MG63 (cell line): ENCODE measurements at regions not wholly inside any gene's neighbourhood (a gene's known extent, or its start where the extent isn't known, plus 50 kb on each side); places are given as distances from the start of the nearest gene placed in this dataset.

ENCODE experiments used
- DNase-seq: peaks from one replicate; pipeline ENCODE4 v3.0.0-alpha.2; 2020
- H3K27me3 ChIP-seq: fragments of 250-450 bp; sonication (Bioruptor Pico); 2 replicates; pipeline ENCODE4 v1.5.1; 2020; ENCODE audit warnings: mild to moderate bottlenecking, moderate library complexity
- H3K36me3 ChIP-seq: fragments of 250-450 bp; sonication (Bioruptor Pico); 2 replicates; pipeline ENCODE4 v1.5.1; 2020; ENCODE audit warnings: mild to moderate bottlenecking, moderate library complexity
- H3K4me3 ChIP-seq: fragments of 250-450 bp; sonication (Bioruptor Pico); 2 replicates; pipeline ENCODE4 v1.5.1; 2020; ENCODE audit warnings: mild to moderate bottlenecking, moderate library complexity
- H3K9me3 ChIP-seq: fragments of 250-450 bp; sonication (Bioruptor Pico); 2 replicates; pipeline ENCODE4 v1.5.1; 2020; ENCODE audit warnings: mild to moderate bottlenecking, moderate library complexity

DNA sequence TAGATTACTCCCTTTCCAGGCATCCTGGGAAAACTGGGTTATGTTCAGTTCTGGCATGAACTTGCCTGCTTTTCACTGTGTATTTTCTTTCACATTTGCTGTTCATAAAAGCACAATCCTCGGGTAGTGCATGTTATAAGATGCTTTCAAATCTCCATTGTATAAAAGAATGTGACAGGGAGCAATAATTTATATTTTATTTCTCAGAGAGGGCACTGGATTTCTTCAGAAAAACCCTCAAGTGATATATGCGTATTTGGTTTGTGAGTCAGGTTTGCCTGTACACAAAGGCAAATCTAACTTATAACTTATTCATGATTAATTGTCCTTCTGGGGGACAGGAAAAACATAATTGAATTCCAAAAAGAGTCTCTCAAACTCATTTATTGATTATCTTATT lies 440.7 kb upstream of the MMADHC start:
- no peaks in the 10 kb centered on the region for H3K36me3 ChIP-seq

DNA sequence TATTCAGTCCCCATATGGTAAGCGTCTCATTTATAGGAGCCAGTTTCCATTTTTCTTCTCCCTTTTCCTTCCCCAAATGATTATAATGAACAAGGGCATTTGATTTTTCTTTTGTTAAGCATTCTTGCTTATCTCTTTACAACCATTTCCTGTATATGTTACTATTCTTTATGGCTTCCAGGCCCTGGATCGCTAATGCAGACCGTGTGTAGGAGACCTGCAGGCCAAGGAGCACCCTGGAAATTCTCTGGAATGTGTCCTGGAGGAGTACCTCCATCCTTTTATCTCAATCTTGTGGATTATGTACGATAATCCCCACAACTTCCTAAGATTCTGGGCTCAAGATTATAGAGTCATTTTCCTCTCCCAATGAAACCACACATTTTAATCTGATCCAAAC lies 439.6 kb upstream of the MMADHC start:
- no peak overlapping the region for H3K4me3 ChIP-seq
- no peaks in the 10 kb centered on the region for H3K36me3 ChIP-seq
- no peak for DNase-seq
- H3K27me3 ChIP-seq: no peaks in the 10 kb centered on the region
- no peaks in the 10 kb centered on the region for H3K9me3 ChIP-seq

More for the DNA sequence above, 440.7 kb upstream of the MMADHC start:
- H3K4me3 ChIP-seq: no peak overlapping the region
- H3K27me3 ChIP-seq: no peaks in the 10 kb centered on the region
- DNase-seq: no peak
- H3K9me3 ChIP-seq: no peaks in the 10 kb centered on the region

DNA sequence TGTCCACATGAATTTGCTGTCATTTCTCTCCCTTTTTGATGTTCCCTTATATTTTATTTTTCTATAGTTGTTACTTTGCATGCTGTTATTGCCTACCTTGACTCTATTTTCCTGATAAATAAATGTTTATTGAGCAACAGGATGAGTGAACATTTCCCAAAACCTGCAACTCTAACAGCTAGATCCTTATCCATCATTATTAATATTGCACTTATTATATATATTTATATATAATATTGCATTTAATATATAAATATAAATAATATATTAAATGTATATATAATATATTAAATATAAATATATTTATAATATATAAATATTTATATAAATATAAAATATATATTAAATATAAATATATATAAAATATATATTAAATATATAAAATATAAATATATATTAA lies 436.1 kb upstream of the MMADHC start:
- Histone ChIP-seq H3K27me3 (no peaks in the 10 kb centered on the region), H3K36me3 (no peaks in the 10 kb centered on the region), H3K9me3 (no peaks in the 10 kb centered on the region), H3K4me3 (no peak overlapping the region)
- no peak for DNase-seq

DNA sequence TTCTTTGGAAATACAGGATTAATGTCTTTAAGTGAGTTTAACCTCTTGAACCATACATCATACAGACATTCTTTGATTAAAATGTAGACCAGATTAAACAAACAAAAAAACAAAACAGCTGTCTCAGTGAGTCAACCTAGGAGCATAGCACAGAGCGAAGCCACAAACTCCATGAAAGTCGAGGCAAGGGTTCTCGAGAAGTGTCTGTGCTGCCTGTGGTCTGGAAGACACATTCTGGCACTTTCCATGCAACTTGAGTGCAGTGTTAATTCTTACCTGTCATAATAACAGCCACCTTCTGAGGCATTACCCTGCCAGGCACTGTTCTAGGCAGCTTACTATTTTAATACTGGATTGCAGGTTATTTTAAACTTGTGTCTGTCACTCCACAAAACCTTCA lies 435.5 kb upstream of the MMADHC start:
- Histone ChIP-seq H3K36me3 (no peaks in the 10 kb centered on the region), H3K4me3 (no peak overlapping the region), H3K27me3 (no peaks in the 10 kb centered on the region), H3K9me3 (no peaks in the 10 kb centered on the region)
- no peak for DNase-seq

DNA sequence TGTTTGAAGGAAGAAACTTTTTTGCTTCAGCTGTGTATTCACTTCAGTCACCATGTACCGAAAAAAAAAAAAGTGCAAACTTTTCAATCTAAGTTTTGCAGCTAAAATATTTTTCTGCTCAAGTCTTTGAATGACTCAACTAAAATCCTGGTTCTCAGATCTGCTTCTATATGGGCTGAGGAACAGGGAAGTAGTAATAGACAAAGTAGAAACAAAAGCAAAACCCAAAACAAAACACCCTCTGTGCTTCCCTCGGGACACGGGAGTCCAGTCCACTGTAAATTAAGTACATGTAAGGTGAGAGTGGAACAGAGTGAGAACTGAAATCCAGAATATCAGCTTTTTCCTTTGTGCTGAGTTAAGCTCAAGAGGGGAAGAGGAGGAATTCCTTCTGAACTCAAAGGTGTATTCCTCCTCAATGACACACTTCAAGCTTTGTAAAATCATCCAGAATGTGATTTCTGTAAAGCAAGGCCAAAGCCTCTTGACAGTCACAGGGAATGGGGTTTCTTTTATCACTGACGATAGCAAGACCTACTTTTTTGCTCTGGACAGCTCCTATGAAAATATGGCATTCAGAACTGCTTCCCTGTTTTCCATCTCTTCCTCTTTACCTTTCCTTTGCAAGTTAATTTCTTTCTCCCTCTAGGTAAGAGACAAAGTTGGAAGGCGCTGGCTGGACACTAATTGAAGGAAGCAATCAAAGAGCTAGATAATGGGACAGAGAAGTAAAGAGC lies 433.5 kb upstream of the MMADHC start:
- Histone ChIP-seq H3K9me3 (no peaks in the 10 kb centered on the region), H3K4me3 (no peak overlapping the region), H3K36me3 (no peaks in the 10 kb centered on the region), H3K27me3 (no peaks in the 10 kb centered on the region)
- DNase-seq: no peak

DNA sequence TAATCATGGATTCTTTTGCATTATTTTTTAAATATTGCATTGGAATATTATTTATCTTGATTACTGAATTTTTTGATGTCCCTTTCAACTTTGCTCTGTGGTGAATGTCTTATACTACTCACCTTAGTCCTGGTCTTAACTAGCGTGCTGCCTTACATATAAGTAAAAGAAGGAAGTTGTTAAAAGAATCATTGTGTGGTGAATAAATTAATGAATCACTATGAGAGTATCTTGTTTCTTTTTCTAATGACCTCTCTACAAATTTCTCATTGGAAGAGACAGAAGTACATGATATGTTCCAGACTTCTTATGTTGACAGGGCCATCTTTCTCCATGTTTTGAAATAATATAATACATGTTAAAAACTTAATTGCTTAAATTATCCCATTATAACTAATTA lies 432.6 kb upstream of the MMADHC start:
- no peaks in the 10 kb centered on the region for H3K36me3 ChIP-seq
- no peaks in the 10 kb centered on the region for H3K27me3 ChIP-seq
- no peak overlapping the region for H3K4me3 ChIP-seq
- no peaks in the 10 kb centered on the region for H3K9me3 ChIP-seq
- DNase-seq: no peak

DNA sequence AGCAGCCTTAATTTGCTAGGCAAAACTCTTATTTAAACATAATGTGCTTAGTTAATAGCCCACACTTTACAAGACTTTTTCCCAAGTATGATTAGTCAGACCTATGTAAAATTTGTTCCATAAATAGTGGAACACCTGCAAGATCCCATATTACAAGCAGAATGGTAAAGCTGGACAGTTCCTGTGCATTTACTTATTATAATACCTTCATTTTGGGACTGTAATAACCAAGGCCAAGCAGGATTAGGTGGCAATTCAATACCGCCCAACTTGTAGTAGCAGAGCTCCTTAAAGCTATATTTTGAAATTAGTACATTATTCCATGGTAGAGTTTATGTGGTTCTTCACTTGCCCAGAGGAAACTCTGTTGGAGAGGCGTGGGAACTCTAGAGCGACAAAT lies 431.5 kb upstream of the MMADHC start:
- DNase-seq: no peak
- H3K9me3 ChIP-seq: no peaks in the 10 kb centered on the region
- H3K27me3 ChIP-seq: no peaks in the 10 kb centered on the region
- H3K4me3 ChIP-seq: no peak overlapping the region
- H3K36me3 ChIP-seq: no peaks in the 10 kb centered on the region

DNA sequence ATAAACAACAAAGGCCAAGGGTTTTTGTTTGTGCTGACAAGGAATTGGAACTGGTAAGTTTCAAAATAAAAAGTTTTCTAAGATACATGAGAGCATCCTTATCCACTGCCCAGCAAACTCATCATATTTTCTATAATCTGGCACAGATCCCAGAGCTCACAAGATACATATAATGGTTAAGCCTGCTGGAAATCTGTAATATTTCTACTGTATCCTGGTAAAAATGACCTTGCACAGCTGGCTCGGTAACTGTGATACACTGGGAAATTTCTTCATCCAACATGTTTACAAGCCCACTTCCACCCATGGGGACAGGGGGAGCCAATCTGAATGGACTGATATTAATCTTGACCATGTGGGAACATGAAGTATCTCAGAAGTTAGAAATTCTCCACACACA lies 425.4 kb upstream of the MMADHC start:
- no peak for DNase-seq
- H3K9me3 ChIP-seq: no peaks in the 10 kb centered on the region
- no peak overlapping the region for H3K4me3 ChIP-seq
- H3K36me3 ChIP-seq: no peaks in the 10 kb centered on the region
- no peaks in the 10 kb centered on the region for H3K27me3 ChIP-seq

DNA sequence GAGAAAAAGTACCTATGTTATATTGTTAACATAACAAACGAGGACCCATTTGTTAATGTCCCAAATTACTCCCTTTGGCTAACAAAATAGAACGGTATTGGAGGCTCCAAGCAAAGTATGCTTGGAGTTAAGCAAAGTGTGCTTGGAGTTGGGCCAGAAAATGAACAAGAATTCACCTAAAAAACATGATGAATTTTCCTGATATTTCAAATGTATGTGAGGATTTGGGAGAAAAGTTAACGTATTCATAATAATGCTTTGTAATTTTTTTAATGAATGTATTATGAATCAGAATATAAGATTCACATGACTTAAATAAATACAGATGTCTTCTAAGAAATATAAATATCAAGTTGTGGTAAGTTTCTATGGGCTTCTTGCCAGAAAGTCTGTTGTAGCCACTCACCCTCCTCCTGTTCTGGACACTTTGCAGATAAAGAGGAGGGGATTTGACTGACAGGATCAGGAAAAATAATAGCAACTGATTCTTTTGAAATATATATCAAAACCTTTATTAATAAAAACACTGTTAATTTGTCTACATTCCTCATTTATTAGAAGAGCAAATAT lies 423.7 kb upstream of the MMADHC start:
- no peaks in the 10 kb centered on the region for H3K27me3 ChIP-seq
- no peaks in the 10 kb centered on the region for H3K36me3 ChIP-seq
- no peak for DNase-seq
- H3K9me3 ChIP-seq: no peaks in the 10 kb centered on the region
- no peak overlapping the region for H3K4me3 ChIP-seq

DNA sequence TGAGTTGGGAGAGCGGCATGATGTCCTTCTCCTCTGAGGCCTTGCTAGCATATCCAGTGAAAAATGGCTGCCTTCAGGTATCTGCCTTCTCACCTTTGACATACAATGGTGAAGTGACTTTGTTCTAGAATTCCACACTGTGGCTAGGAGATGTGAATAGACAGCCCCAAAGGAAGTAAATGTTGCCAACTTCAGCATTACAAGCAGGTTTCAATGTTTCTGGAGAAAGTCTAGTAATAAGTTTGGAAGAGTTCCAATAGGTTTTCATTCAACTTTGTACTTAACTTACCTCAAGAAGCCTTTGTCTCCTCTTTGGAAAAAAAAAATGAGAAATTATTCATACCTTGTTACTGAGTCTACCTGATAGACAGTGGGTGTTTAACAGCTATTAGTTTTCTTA lies 421.3 kb upstream of the MMADHC start:
- H3K27me3 ChIP-seq: no peaks in the 10 kb centered on the region
- DNase-seq: no peak
- no peaks in the 10 kb centered on the region for H3K36me3 ChIP-seq
- no peak overlapping the region for H3K4me3 ChIP-seq
- H3K9me3 ChIP-seq: no peaks in the 10 kb centered on the region

DNA sequence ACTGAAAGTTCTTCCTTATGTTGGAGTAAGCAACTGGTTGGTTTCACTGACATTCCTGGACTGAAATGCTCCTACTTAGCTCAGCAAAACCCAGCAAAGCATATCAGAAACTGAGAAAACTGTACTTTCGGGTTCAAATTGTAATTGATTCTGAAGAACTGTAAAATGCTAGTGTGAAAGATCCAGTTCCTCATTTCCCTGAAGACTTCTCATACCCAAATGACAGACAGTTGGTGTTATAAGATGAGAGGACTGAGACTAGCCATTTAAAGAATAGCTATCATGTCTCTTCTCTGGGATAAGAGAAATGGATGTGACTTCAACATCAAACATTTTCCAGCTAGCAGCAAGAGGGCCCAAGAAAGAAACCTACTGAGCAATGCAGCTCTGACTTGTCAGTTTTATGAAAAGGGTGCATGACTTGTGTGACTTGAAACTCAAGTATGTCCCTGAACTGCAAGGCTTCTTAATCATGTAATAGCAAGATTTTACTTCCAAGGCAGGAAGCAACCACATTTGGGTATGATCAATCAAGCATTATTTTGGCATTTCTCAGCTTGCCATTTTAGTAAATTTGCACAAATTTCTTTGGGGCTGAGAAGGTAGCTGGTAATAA lies 420.3 kb upstream of the MMADHC start:
- DNase-seq: no peak
- no peaks in the 10 kb centered on the region for H3K27me3 ChIP-seq
- H3K9me3 ChIP-seq: no peaks in the 10 kb centered on the region
- no peaks in the 10 kb centered on the region for H3K36me3 ChIP-seq
- no peak overlapping the region for H3K4me3 ChIP-seq

DNA sequence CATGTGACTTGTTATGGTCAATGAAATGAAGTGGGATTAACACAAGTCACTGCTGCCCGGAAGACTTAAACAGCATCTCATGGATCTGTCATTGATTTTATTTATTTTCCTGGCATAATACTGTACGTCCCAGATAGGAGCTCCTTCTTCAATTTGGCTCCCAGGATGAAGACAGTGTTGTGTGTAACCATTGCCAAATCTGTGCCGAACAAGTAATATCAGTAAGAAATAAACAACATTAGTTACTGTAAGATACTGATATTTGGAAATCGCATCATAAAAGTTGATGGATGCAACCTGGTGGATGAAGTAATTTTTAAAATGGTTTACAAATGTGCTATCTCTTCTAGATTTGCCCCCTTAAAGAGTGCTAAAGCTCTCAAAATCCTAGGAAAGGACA lies 419.0 kb upstream of the MMADHC start:
- H3K36me3 ChIP-seq: no peaks in the 10 kb centered on the region
- no peak overlapping the region for H3K4me3 ChIP-seq
- no peaks in the 10 kb centered on the region for H3K27me3 ChIP-seq
- DNase-seq: no peak
- no peaks in the 10 kb centered on the region for H3K9me3 ChIP-seq

DNA sequence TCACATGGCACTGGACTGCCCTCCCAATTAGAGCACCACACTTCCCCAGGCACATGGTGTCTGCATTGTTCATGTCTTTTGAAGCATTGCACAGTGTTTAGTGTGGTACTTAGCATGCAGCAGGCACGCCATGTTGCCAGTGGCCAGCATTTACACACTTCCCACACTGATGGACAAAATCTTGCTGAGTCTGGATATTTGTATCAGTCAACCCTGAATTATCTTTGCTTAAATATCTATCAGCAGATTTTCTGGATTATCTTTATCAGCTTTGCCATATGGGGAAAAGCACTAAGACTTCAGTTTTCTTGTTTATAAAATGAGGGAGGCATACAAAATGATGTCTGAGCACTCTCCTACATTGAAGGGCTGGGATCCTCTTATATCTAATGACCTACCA lies 416.0 kb upstream of the MMADHC start:
- no peak for DNase-seq
- Histone ChIP-seq H3K9me3 (no peaks in the 10 kb centered on the region), H3K4me3 (no peak overlapping the region), H3K36me3 (no peaks in the 10 kb centered on the region), H3K27me3 (no peaks in the 10 kb centered on the region)

DNA sequence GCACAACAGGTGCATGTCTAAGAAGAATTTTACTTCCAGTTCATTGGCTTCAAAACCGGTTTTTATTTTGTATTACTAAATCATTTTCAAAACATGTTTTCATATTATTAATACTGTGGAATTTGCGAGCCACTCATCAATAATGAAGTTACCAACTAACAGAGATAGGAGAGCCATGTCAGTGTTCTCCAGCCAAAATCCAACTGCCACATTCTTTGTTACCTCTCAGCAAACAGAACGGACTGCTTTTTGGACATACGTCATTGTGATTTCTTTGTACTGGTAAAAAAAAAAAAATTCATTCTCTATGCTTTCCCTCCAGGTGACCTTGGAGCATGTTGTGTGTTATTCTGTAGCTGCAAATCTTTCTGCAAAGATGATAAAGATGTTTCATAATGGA lies 414.2 kb upstream of the MMADHC start:
- Histone ChIP-seq H3K27me3 (no peaks in the 10 kb centered on the region), H3K4me3 (no peak overlapping the region), H3K36me3 (no peaks in the 10 kb centered on the region), H3K9me3 (no peaks in the 10 kb centered on the region)
- DNase-seq: no peak

DNA sequence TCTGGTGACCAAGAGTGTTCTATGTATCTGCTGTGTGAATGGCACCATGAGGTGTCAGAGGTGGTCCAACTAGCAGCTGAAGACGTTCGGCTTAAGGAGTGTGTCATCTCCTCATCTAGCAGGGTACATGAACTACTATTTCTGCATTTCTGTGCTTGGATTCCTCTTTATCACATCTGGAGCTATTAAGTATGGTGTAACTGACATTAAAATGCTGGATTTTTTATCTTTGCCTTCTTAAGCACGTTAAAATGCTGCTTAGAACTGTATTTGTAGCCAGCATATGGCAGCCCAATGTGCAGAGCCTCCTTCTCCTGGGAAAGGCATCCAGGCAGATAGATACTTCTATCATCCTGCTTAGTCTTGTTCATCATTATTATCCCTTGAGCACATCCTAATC lies 409.3 kb upstream of the MMADHC start:
- H3K36me3 ChIP-seq: no peaks in the 10 kb centered on the region
- H3K9me3 ChIP-seq: no peaks in the 10 kb centered on the region
- no peaks in the 10 kb centered on the region for H3K27me3 ChIP-seq
- H3K4me3 ChIP-seq: no peak overlapping the region
- no peak for DNase-seq

DNA sequence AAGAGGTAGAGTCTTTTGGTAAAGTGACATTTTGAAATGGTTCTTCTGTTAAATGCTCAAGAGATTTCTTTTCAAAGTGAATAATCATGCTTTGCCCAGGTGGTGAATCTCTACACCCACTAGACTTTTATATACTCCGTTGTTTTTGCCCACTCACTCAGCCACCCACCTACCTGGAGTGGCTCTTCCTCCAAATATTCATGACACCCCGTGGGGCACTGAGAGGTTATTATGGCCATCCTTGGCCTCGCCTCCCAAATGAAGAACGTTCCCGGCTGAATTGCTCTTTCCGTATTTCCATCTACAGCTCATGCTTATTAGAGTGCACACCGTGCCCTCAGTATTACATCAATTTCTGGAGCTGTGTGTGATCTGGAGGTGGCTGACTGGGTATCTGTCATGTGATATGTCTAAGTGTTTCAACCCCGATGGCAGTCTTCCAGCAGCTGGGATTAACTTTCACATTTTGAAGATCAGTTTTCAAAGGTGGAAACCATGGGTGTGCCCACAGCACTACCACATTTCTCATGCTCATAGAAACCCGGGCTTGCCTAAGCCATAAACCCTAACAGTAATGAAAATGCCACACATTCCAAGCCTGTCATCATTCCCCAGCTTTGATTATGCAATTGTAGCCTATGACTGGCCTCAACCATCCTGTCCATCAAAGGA lies 406.6 kb upstream of the MMADHC start:
- no peak overlapping the region for H3K4me3 ChIP-seq
- DNase-seq: peak; percentile 78
- H3K27me3 ChIP-seq: no peaks in the 10 kb centered on the region
- H3K9me3 ChIP-seq: peaks cover 3% of the 10 kb centered on the region; the same call in 1 of the 2 replicates
- H3K36me3 ChIP-seq: no peaks in the 10 kb centered on the region

DNA sequence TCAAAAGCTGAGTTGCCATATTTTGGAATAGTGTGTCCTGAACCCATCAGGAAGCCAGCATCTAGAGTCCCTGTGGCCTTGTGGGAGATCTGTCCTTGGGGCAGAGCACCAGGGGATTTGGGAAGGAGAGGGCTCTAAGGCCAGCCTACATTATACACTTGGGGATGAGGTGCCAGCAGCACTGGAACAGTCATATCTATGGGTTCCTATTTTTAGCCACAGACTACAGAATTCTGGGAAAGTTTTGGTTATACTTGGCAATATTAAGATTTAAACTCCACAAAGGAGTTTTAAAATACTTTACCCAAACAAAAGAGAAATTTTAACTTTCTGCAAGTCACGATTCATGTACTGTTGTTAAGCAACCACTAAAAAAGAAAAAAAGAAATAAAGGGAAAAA lies 405.7 kb upstream of the MMADHC start:
- DNase-seq: no peak
- Histone ChIP-seq H3K36me3 (no peaks in the 10 kb centered on the region), H3K4me3 (no peak overlapping the region), H3K27me3 (no peaks in the 10 kb centered on the region), H3K9me3 (peaks cover 3% of the 10 kb centered on the region; the same call in 1 of the 2 replicates)

DNA sequence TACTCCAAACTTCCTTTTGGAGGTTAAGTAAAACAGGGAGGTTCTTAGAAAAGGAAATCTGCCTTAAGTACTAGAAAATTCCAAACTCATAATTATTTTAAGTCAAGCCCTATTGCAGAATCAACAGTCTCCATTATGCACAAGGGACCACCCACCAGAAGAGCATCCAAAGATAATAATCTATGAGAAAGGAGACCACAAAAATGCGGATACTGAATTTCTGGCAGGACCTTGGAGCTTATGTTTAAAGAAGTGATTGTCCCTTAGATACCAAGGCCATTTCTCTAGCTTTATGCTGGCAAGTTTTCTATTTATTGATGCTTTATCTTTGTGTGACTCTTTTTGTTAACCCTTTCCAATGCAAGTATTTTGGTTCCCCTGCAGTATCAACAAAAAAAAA lies 404.0 kb upstream of the MMADHC start:
- no peaks in the 10 kb centered on the region for H3K27me3 ChIP-seq
- no peak overlapping the region for H3K4me3 ChIP-seq
- no peak for DNase-seq
- H3K36me3 ChIP-seq: no peaks in the 10 kb centered on the region
- peaks cover 3% of the 10 kb centered on the region; the same call in 1 of the 2 replicates for H3K9me3 ChIP-seq
